Spleen (tissue), 11 donors: ENCODE measurements at regions not wholly inside any gene's neighbourhood (a gene's known extent, or its start where the extent isn't known, plus 50 kb on each side); places are given as distances from the start of the nearest gene placed in this dataset.

Experiments
- DNase-seq: peaks from one replicate; pipeline ENCODE4 v3.0.0-alpha.2; 2020
- H3K27ac ChIP-seq, 8 donors: fragments of 200-600 bp; sonication (generic) in 7 of 8; 1 replicate in 4 of 8; 2 replicates in 4 of 8; pipeline versions ENCODE4 v1.5.0 to v1.8.0; 2016 to 2021; ENCODE audit warnings: inconsistent platforms in 4 of 8, mild to moderate bottlenecking in 4 of 8, moderate library complexity in 1 of 8
- H3K27me3 ChIP-seq, 7 donors: fragments of 200-600 bp; sonication (generic) in 6 of 7; replicated peaks in 1 of 7; 1 replicate in 4 of 7; 2 replicates in 3 of 7; pipeline versions ENCODE4 v1.5.0 to v1.8.0; 2016 to 2021; ENCODE audit warnings: inconsistent platforms in 3 of 7, mild to moderate bottlenecking in 1 of 7
- H3K36me3 ChIP-seq, 6 donors: fragments of 200-600 bp; sonication (generic) in 5 of 6; 1 replicate in 4 of 6; 2 replicates in 2 of 6; pipeline versions ENCODE4 v1.5.0 to v1.8.0; 2016 to 2021; ENCODE audit warnings: inconsistent platforms in 2 of 6
- H3K4me1 ChIP-seq, 6 donors: fragments of 200-600 bp; sonication (generic) in 5 of 6; 1 replicate in 3 of 6; 2 replicates in 3 of 6; pipeline versions ENCODE4 v1.5.0 to v1.8.0; 2016 to 2021; ENCODE audit warnings: inconsistent platforms in 3 of 6
- H3K4me3 ChIP-seq, 8 donors: fragments of 200-600 bp; sonication (generic) in 7 of 8; 1 replicate in 4 of 8; 2 replicates in 4 of 8; pipeline versions ENCODE4 v1.5.0 to v1.8.0; 2016 to 2021; ENCODE audit warnings: inconsistent platforms in 4 of 8, mild to moderate bottlenecking in 4 of 8, moderate library complexity in 2 of 8
- H3K9me3 ChIP-seq, 8 donors: fragments of 200-600 bp; sonication (generic) in 7 of 8; 1 replicate in 4 of 8; 2 replicates in 4 of 8; pipeline versions ENCODE4 v1.5.0 to v1.8.0; 2016 to 2021; ENCODE audit warnings: inconsistent platforms in 4 of 8
- CTCF ChIP-seq, 11 experiments: fragments of 200-600 bp in 7 of 11; fragments of 450-650 bp in 4 of 11; sonication (generic) in 4 of 11; IDR thresholded peaks in 8 of 11; conservative IDR thresholded peaks in 3 of 11; 1 replicate in 7 of 11; 2 replicates in 4 of 11; pipeline versions ENCODE4 v1.4.0 to v1.8.0; 2016 to 2021; ENCODE audit warnings: antibody characterized with exemption in 11 of 11, inconsistent platforms in 4 of 11, mild to moderate bottlenecking in 1 of 11
- POLR2A ChIP-seq, 3 donors: fragments of 450-650 bp; IDR thresholded peaks; one replicate each; pipeline ENCODE4 v1.5.1; 2017; ENCODE audit warnings: antibody characterized with exemption in 3 of 3, mild to moderate bottlenecking in 1 of 3
- POLR2AphosphoS5 ChIP-seq, 3 donors: sonication (generic); formaldehyde crosslinking; IDR thresholded peaks; one replicate each; pipeline ENCODE4 v1.5.1; 2017; ENCODE audit warnings: antibody characterized with exemption in 3 of 3
- WGBS, 5 donors: extraction: QIAGEN DNeasy Blood & Tissue Kit in 3 of 5; methylation state at CpG; one replicate each; pipeline versions ENCODE4 v1.1.5 to v1.1.7; 2013 to 2018; 5-methylcytosine and 5-hydroxymethylcytosine counted together
- intact Hi-C: fragments of 100-400 bp; cut with DNase I; formaldehyde crosslinking; loops from one replicate; pipeline ENCODE4 v1.15.0; 2023; ENCODE audit warnings: low total_unique reads
- donor health status: healthy with polysubstance abuse.
- donor health status: DM: no; HTN: no; CAD: no; lungs with moderate emphysema.
- donor health status: DM: no; HTN: no; CAD: no.
- donor health status: Bipolar disorder and iron deficiency.
- donor health status: healthy.
- donor health status: DM: no; HTN: no; CAD: no.
- donor health status: DM: yes; HTN: yes; CAD: no.

- Histone ChIP-seq H3K9me3 (peaks cover 0 to 49% (median 29%) of the 10 kb centered on the region in 8 donors), H3K27ac (no peak overlapping the region), H3K27me3 (no peaks in the 10 kb centered on the region), H3K4me1 (no peaks in the 10 kb centered on the region), H3K36me3 (no peaks in the 10 kb centered on the region), H3K4me3 (no peak overlapping the region)
- no peak for DNase-seq
- TF ChIP-seq CTCF (IDR thresholded peaks at IDR 0.05 in 8 of 11, conservative IDR thresholded peaks at IDR 0.05 in 3 of 11) (no peak), POLR2A (IDR thresholded peaks at IDR 0.05) (no peak), POLR2AphosphoS5 (IDR thresholded peaks at IDR 0.05) (no peak)
- intact Hi-C loops: no loop called here
These were observed 55.0 kb upstream of the IL33 start for GRCh38 chr9:6160579-6160978.

- peaks cover 0 to 11% (median 0%) of the 10 kb centered on the region in 8 donors for H3K9me3 ChIP-seq
- no peak overlapping the region for H3K27ac ChIP-seq
- WGBS, 5 donors: 84 to 93% (median 90%) methylated on average over 2 of the region's 2 CpGs
- intact Hi-C loops: no loop called here
- H3K36me3 ChIP-seq: no peaks in the 10 kb centered on the region
- no peaks in the 10 kb centered on the region for H3K27me3 ChIP-seq
- DNase-seq: no peak
- no peaks in the 10 kb centered on the region for H3K4me1 ChIP-seq
- no peak overlapping the region for H3K4me3 ChIP-seq
- TF ChIP-seq CTCF (IDR thresholded peaks at IDR 0.05 in 8 of 11, conservative IDR thresholded peaks at IDR 0.05 in 3 of 11) (no peak), POLR2A (IDR thresholded peaks at IDR 0.05) (no peak), POLR2AphosphoS5 (IDR thresholded peaks at IDR 0.05) (no peak)
These were observed 62.2 kb upstream of the IL33 start for GRCh38 chr9:6153425-6153824.

GRCh38 chr9:6152788-6153187 lies 62.8 kb upstream of the IL33 start:
- H3K9me3 ChIP-seq: peaks cover 0 to 5% (median 0%) of the 10 kb centered on the region in 8 donors

GRCh38 chr9:6150483-6150882 lies 65.1 kb upstream of the IL33 start:
- 79 to 91% (median 88%) methylated on average over 2 of the region's 2 CpGs for WGBS, 5 donors
- Histone ChIP-seq H3K9me3 (no peaks in the 10 kb centered on the region), H3K36me3 (no peaks in the 10 kb centered on the region), H3K4me1 (no peaks in the 10 kb centered on the region), H3K27ac (no peak overlapping the region), H3K4me3 (no peak overlapping the region), H3K27me3 (no peaks in the 10 kb centered on the region)
- TF ChIP-seq POLR2AphosphoS5 (IDR thresholded peaks at IDR 0.05): no peak
- no peak for TF ChIP-seq POLR2A (IDR thresholded peaks at IDR 0.05)
- TF ChIP-seq CTCF (IDR thresholded peaks at IDR 0.05 in 8 of 11, conservative IDR thresholded peaks at IDR 0.05 in 3 of 11): no peak
- intact Hi-C loops: no loop called here
- no peak for DNase-seq

More at GRCh38 chr9:6152788-6153187, 62.8 kb upstream of the IL33 start:
- no peaks in the 10 kb centered on the region for H3K4me1 ChIP-seq
- no peak for DNase-seq
- no peaks in the 10 kb centered on the region for H3K36me3 ChIP-seq
- WGBS, 5 donors: 77 to 92% (median 86%) methylated on average over 4 of the region's 4 CpGs
- TF ChIP-seq POLR2AphosphoS5 (IDR thresholded peaks at IDR 0.05) (no peak), POLR2A (IDR thresholded peaks at IDR 0.05) (no peak), CTCF (IDR thresholded peaks at IDR 0.05 in 8 of 11, conservative IDR thresholded peaks at IDR 0.05 in 3 of 11) (no peak)
- intact Hi-C loops: no loop called here
- H3K27ac ChIP-seq: no peak overlapping the region
- no peaks in the 10 kb centered on the region for H3K27me3 ChIP-seq
- H3K4me3 ChIP-seq: no peak overlapping the region
